ENCODE measurements at regions not wholly inside any gene's neighbourhood (a gene's known extent, or its start where the extent isn't known, plus 50 kb on each side); places are given as distances from the start of the nearest gene placed in this dataset.

GRCh38 chr6:23306251-23306950 lies 737.0 kb downstream of the HDGFL1 start:
- Mint-ChIP-seq H3K4me1 (no peaks in the 10 kb centered on the region), H3K27ac (no peak overlapping the region), H3K4me3 (no peak overlapping the region), H3K9me3 (peaks cover 2 to 30% (median 11%) of the 10 kb centered on the region in 3 donors), H3K27me3 (peaks cover 0 to 3% of the 10 kb centered on the region in 2 donors), H3K36me3 (no peaks in the 10 kb centered on the region)
- no peaks in the 10 kb centered on the region for H3K4me1 ChIP-seq (ENCODE audit: control insufficient read depth in 1 of 2, extremely low read depth in 1 of 2, insufficient read depth in 2 of 2, low read length in 2 of 2)
- no peaks in the 10 kb centered on the region for H3K9me3 ChIP-seq
- 100% methylated on average over 1 of the region's 2 CpGs for WGBS (ENCODE audit: insufficient coverage)
- ChIA-PET POLR2A (no interaction called here), CTCF (no interaction called here)
- ATAC-seq (replicated peaks in 1 of 4) (no peak), DNase-seq (no peak)
- no peaks in the 10 kb centered on the region for H3K27me3 ChIP-seq (replicated peaks in 1 of 2; ENCODE audit: control insufficient read depth in 2 of 2, extremely low read depth in 1 of 2, insufficient read depth in 2 of 2, low read length in 1 of 2)
- H3K4me3 ChIP-seq (ENCODE audit: control insufficient read depth in 1 of 2, extremely low read depth in 1 of 2, low read length in 1 of 2), result no peak overlapping the region
- no peaks in the 10 kb centered on the region for H3K36me3 ChIP-seq (ENCODE audit: control insufficient read depth in 2 of 2, extremely low read depth in 1 of 2, insufficient read depth in 1 of 2, low read length in 1 of 2)
- H3K27ac ChIP-seq (ENCODE audit: low read length), result no peak overlapping the region

GRCh38 chr6:23307516-23307915 lies 738.1 kb downstream of the HDGFL1 start:
- H3K4me1 Mint-ChIP-seq, result no peaks in the 10 kb centered on the region
- H3K27ac Mint-ChIP-seq, result no peak overlapping the region
- ChIA-PET CTCF (no interaction called here), POLR2A (no interaction called here)
- no peak overlapping the region for H3K4me3 Mint-ChIP-seq
- H3K36me3 Mint-ChIP-seq, result no peaks in the 10 kb centered on the region
- no peaks in the 10 kb centered on the region for H3K27me3 Mint-ChIP-seq
- peaks cover 0 to 23% (median 11%) of the 10 kb centered on the region in 3 donors for H3K9me3 Mint-ChIP-seq
- H3K4me3 ChIP-seq (ENCODE audit: control insufficient read depth in 1 of 2, extremely low read depth in 1 of 2, low read length in 1 of 2), result no peak overlapping the region
- no peaks in the 10 kb centered on the region for H3K27me3 ChIP-seq (replicated peaks in 1 of 2; ENCODE audit: control insufficient read depth in 2 of 2, extremely low read depth in 1 of 2, insufficient read depth in 2 of 2, low read length in 1 of 2)
- H3K27ac ChIP-seq (ENCODE audit: low read length), result no peak overlapping the region
- no peak for DNase-seq
- no peaks in the 10 kb centered on the region for H3K9me3 ChIP-seq
- H3K36me3 ChIP-seq (ENCODE audit: control insufficient read depth in 2 of 2, extremely low read depth in 1 of 2, insufficient read depth in 1 of 2, low read length in 1 of 2), result no peaks in the 10 kb centered on the region
- no CpG with 5 or more reads among the region's 4 CpGs for WGBS (ENCODE audit: insufficient coverage)
- ATAC-seq (replicated peaks in 1 of 4), result no peak
- H3K4me1 ChIP-seq (ENCODE audit: control insufficient read depth in 1 of 2, extremely low read depth in 1 of 2, insufficient read depth in 2 of 2, low read length in 2 of 2), result no peaks in the 10 kb centered on the region

DNA sequence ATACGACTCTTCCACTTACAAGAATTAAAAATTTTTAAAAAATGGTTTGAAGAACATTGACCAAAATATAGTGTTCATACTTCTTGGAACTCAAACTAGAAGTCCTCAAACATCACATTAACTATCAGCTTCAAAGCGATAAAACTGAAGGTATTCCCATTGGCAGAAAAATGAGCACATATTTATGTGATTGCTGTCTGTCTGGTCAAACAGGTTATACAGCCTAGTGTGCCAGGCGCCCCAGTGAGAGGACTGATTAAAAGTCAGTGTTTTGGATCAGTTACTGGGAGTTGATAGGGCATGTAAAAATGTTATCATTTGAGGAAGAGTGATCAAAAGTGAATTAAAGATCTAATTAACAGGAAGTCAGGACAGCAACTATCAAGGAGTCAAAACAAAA lies 738.8 kb downstream of the HDGFL1 start:
- H3K27ac Mint-ChIP-seq, result no peak overlapping the region
- no peaks in the 10 kb centered on the region for H3K36me3 ChIP-seq (ENCODE audit: control insufficient read depth in 2 of 2, extremely low read depth in 1 of 2, insufficient read depth in 1 of 2, low read length in 1 of 2)
- POLR2A ChIA-PET, result no interaction called here

DNA sequence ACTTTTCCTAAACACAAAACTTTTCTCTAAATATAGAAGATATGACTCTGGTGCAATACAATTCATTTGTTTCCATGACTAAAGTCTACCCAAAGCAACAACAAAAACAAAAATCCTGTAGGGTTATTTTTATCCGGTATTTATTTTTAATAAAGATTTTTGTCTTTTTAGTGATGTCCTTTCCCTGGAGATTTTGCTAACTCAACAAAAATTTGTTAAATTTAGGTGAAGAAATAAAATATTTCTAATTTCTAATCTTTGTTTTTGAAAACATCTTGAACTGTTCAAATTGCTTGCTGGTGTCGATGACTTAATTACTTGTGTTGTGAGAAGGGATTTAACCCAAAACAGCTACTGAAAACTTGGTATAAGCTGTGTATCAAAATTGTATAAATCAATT lies 741.8 kb downstream of the HDGFL1 start:
- H3K4me3 Mint-ChIP-seq, result no peak overlapping the region
- no peak overlapping the region for H3K27ac ChIP-seq (ENCODE audit: low read length)
- H3K27ac Mint-ChIP-seq, result no peak overlapping the region
- no peak overlapping the region for H3K4me3 ChIP-seq (ENCODE audit: control insufficient read depth in 1 of 2, extremely low read depth in 1 of 2, low read length in 1 of 2)
- no peaks in the 10 kb centered on the region for H3K27me3 Mint-ChIP-seq
- ATAC-seq (replicated peaks in 1 of 4), result no peak
- no peak for DNase-seq
- no peaks in the 10 kb centered on the region for H3K9me3 ChIP-seq
- no CpG with 5 or more reads among the region's 2 CpGs for WGBS (ENCODE audit: insufficient coverage)
- CTCF ChIA-PET, result no interaction called here
- no peaks in the 10 kb centered on the region for H3K36me3 ChIP-seq (ENCODE audit: control insufficient read depth in 2 of 2, extremely low read depth in 1 of 2, insufficient read depth in 1 of 2, low read length in 1 of 2)
- H3K4me1 Mint-ChIP-seq, result no peaks in the 10 kb centered on the region
- no peaks in the 10 kb centered on the region for H3K36me3 Mint-ChIP-seq
- H3K27me3 ChIP-seq (replicated peaks in 1 of 2; ENCODE audit: control insufficient read depth in 2 of 2, extremely low read depth in 1 of 2, insufficient read depth in 2 of 2, low read length in 1 of 2), result no peaks in the 10 kb centered on the region
- H3K9me3 Mint-ChIP-seq, result peaks cover 5 to 27% (median 12%) of the 10 kb centered on the region in 3 donors
- POLR2A ChIA-PET, result no interaction called here
- peaks cover 0 to 2% of the 10 kb centered on the region in 2 experiments for H3K4me1 ChIP-seq (ENCODE audit: control insufficient read depth in 1 of 2, extremely low read depth in 1 of 2, insufficient read depth in 2 of 2, low read length in 2 of 2)

More for the DNA sequence above, 738.8 kb downstream of the HDGFL1 start:
- no peaks in the 10 kb centered on the region for H3K9me3 ChIP-seq
- Mint-ChIP-seq H3K27me3 (no peaks in the 10 kb centered on the region), H3K4me1 (no peaks in the 10 kb centered on the region), H3K4me3 (no peak overlapping the region), H3K9me3 (peaks cover under 1 to 24% (median 11%) of the 10 kb centered on the region in 3 donors), H3K36me3 (no peaks in the 10 kb centered on the region)
- no peak for DNase-seq
- WGBS (ENCODE audit: insufficient coverage), result 82% methylated on average over 1 of the region's 3 CpGs
- no peak overlapping the region for H3K27ac ChIP-seq (ENCODE audit: low read length)
- H3K4me1 ChIP-seq (ENCODE audit: control insufficient read depth in 1 of 2, extremely low read depth in 1 of 2, insufficient read depth in 2 of 2, low read length in 2 of 2), result no peaks in the 10 kb centered on the region
- H3K4me3 ChIP-seq (ENCODE audit: control insufficient read depth in 1 of 2, extremely low read depth in 1 of 2, low read length in 1 of 2), result no peak overlapping the region
- H3K27me3 ChIP-seq (replicated peaks in 1 of 2; ENCODE audit: control insufficient read depth in 2 of 2, extremely low read depth in 1 of 2, insufficient read depth in 2 of 2, low read length in 1 of 2), result no peaks in the 10 kb centered on the region
- CTCF ChIA-PET, result no interaction called here
- ATAC-seq (replicated peaks in 1 of 4), result no peak

DNA sequence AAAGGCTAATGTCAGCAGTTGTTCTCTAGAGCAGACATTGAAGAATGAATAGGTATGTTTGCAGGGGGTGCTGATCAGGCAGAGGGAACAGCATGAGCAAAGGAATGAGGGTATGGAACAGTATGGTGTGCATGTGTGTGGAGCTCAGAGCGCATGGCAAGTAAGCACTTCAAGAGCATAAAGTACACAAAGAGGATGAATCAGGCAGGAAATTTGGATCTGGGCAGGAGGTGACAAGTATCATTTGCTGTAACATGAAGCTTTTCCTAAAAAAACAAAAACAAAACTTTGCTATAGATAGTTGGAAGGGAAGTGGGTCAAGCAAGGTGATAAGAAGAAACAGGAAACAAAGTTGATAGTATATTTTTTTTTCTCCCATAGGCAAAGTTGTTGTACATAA lies 746.8 kb downstream of the HDGFL1 start:
- Histone ChIP-seq H3K4me3 (ENCODE audit: control insufficient read depth in 1 of 2, extremely low read depth in 1 of 2, low read length in 1 of 2) (no peak overlapping the region), H3K9me3 (no peaks in the 10 kb centered on the region), H3K4me1 (ENCODE audit: control insufficient read depth in 1 of 2, extremely low read depth in 1 of 2, insufficient read depth in 2 of 2, low read length in 2 of 2) (peaks cover 0 to 2% of the 10 kb centered on the region in 2 experiments), H3K27me3 (replicated peaks in 1 of 2; ENCODE audit: control insufficient read depth in 2 of 2, extremely low read depth in 1 of 2, insufficient read depth in 2 of 2, low read length in 1 of 2) (no peaks in the 10 kb centered on the region), H3K36me3 (ENCODE audit: control insufficient read depth in 2 of 2, extremely low read depth in 1 of 2, insufficient read depth in 1 of 2, low read length in 1 of 2) (no peaks in the 10 kb centered on the region), H3K27ac (ENCODE audit: low read length) (no peak overlapping the region)
- peaks cover 4 to 13% (median 5%) of the 10 kb centered on the region in 3 donors for H3K9me3 Mint-ChIP-seq
- ATAC-seq (replicated peaks in 1 of 4), result no peak
- no CpG with 5 or more reads among the region's 1 CpG for WGBS (ENCODE audit: insufficient coverage)
- CTCF ChIA-PET, result no interaction called here
- no peaks in the 10 kb centered on the region for H3K4me1 Mint-ChIP-seq
- DNase-seq, result no peak
- POLR2A ChIA-PET, result no interaction called here
- H3K27ac Mint-ChIP-seq, result no peak overlapping the region
- no peak overlapping the region for H3K4me3 Mint-ChIP-seq
- H3K36me3 Mint-ChIP-seq, result no peaks in the 10 kb centered on the region
- no peaks in the 10 kb centered on the region for H3K27me3 Mint-ChIP-seq

- Histone ChIP-seq H3K4me3 (ENCODE audit: control insufficient read depth in 1 of 2, extremely low read depth in 1 of 2, low read length in 1 of 2) (no peak overlapping the region), H3K9me3 (no peaks in the 10 kb centered on the region), H3K27ac (ENCODE audit: low read length) (no peak overlapping the region), H3K4me1 (ENCODE audit: control insufficient read depth in 1 of 2, extremely low read depth in 1 of 2, insufficient read depth in 2 of 2, low read length in 2 of 2) (peaks cover 0 to 2% of the 10 kb centered on the region in 2 experiments), H3K27me3 (replicated peaks in 1 of 2; ENCODE audit: control insufficient read depth in 2 of 2, extremely low read depth in 1 of 2, insufficient read depth in 2 of 2, low read length in 1 of 2) (no peaks in the 10 kb centered on the region), H3K36me3 (ENCODE audit: control insufficient read depth in 2 of 2, extremely low read depth in 1 of 2, insufficient read depth in 1 of 2, low read length in 1 of 2) (no peaks in the 10 kb centered on the region)
- Mint-ChIP-seq H3K27me3 (no peaks in the 10 kb centered on the region), H3K9me3 (peaks cover 4 to 13% (median 5%) of the 10 kb centered on the region in 3 donors), H3K36me3 (no peaks in the 10 kb centered on the region), H3K4me1 (no peaks in the 10 kb centered on the region), H3K27ac (no peak overlapping the region), H3K4me3 (no peak overlapping the region)
- CTCF ChIA-PET, result no interaction called here
- POLR2A ChIA-PET, result no interaction called here
- no CpG with 5 or more reads among the region's 1 CpG for WGBS (ENCODE audit: insufficient coverage)
- DNase-seq (no peak), ATAC-seq (replicated peaks in 1 of 4) (no peak)
Measured at GRCh38 chr6:23316931-23317330, 747.6 kb downstream of the HDGFL1 start.

- no peaks in the 10 kb centered on the region for H3K27me3 ChIP-seq (replicated peaks in 1 of 2; ENCODE audit: control insufficient read depth in 2 of 2, extremely low read depth in 1 of 2, insufficient read depth in 2 of 2, low read length in 1 of 2)
- peaks cover 0 to 2% of the 10 kb centered on the region in 2 experiments for H3K4me1 ChIP-seq (ENCODE audit: control insufficient read depth in 1 of 2, extremely low read depth in 1 of 2, insufficient read depth in 2 of 2, low read length in 2 of 2)
- WGBS (ENCODE audit: insufficient coverage), result no CpG with 5 or more reads among the region's 3 CpGs
- H3K36me3 ChIP-seq (ENCODE audit: control insufficient read depth in 2 of 2, extremely low read depth in 1 of 2, insufficient read depth in 1 of 2, low read length in 1 of 2), result no peaks in the 10 kb centered on the region
- H3K27ac Mint-ChIP-seq, result no peak overlapping the region
- no peaks in the 10 kb centered on the region for H3K4me1 Mint-ChIP-seq
- POLR2A ChIA-PET, result no interaction called here
- peaks cover 2 to 11% (median 4%) of the 10 kb centered on the region in 3 donors for H3K9me3 Mint-ChIP-seq
- no peak overlapping the region for H3K4me3 Mint-ChIP-seq
- no peaks in the 10 kb centered on the region for H3K9me3 ChIP-seq
- CTCF ChIA-PET, result no interaction called here
- H3K27ac ChIP-seq (ENCODE audit: low read length), result no peak overlapping the region
- H3K36me3 Mint-ChIP-seq, result no peaks in the 10 kb centered on the region
- no peak overlapping the region for H3K4me3 ChIP-seq (ENCODE audit: control insufficient read depth in 1 of 2, extremely low read depth in 1 of 2, low read length in 1 of 2)
- no peak for ATAC-seq (replicated peaks in 1 of 4)
- no peak for DNase-seq
- no peaks in the 10 kb centered on the region for H3K27me3 Mint-ChIP-seq
Measured at GRCh38 chr6:23319582-23319981, 750.2 kb downstream of the HDGFL1 start.

Data from T-cell (primary cell).